ENCODE measurements at regions not wholly inside any gene's neighbourhood (a gene's known extent, or its start where the extent isn't known, plus 50 kb on each side); places are given as distances from the start of the nearest gene placed in this dataset.

GRCh38 chr5:143682929-143683386 is 129.0 kb upstream of the HMHB1 start:
- H3K4me1 Mint-ChIP-seq (ENCODE audit: low read depth) = peaks cover 25% of the 10 kb centered on the region
- H3K27ac Mint-ChIP-seq = no peak overlapping the region
- no peaks in the 10 kb centered on the region for H3K27me3 Mint-ChIP-seq (ENCODE audit: low read depth)
- DNase-seq (ENCODE audit: low spot score) = no peak
- H3K36me3 Mint-ChIP-seq (ENCODE audit: low read depth) = no peaks in the 10 kb centered on the region
- H3K9me3 Mint-ChIP-seq = peaks cover 5% of the 10 kb centered on the region
- intact Hi-C loops (cut with micrococcal nuclease) = no loop called here
- H3K4me3 Mint-ChIP-seq (ENCODE audit: low read depth) = no peak overlapping the region

GRCh38 chr5:143682246-143682905 is 129.6 kb upstream of the HMHB1 start:
- Mint-ChIP-seq H3K4me3 (ENCODE audit: low read depth) (no peak overlapping the region), H3K27ac (no peak overlapping the region), H3K27me3 (ENCODE audit: low read depth) (no peaks in the 10 kb centered on the region), H3K4me1 (ENCODE audit: low read depth) (peaks cover 27% of the 10 kb centered on the region), H3K36me3 (ENCODE audit: low read depth) (no peaks in the 10 kb centered on the region), H3K9me3 (peaks cover 5% of the 10 kb centered on the region)
- intact Hi-C loops (cut with micrococcal nuclease) = no loop called here
- no peak for DNase-seq (ENCODE audit: low spot score)

- H3K4me1 Mint-ChIP-seq (ENCODE audit: low read depth) = peaks cover 27% of the 10 kb centered on the region
- H3K27ac Mint-ChIP-seq = no peak overlapping the region
- H3K9me3 Mint-ChIP-seq = peaks cover 5% of the 10 kb centered on the region
- no peaks in the 10 kb centered on the region for H3K36me3 Mint-ChIP-seq (ENCODE audit: low read depth)
- no peak for DNase-seq (ENCODE audit: low spot score)
- no peak overlapping the region for H3K4me3 Mint-ChIP-seq (ENCODE audit: low read depth)
- no peaks in the 10 kb centered on the region for H3K27me3 Mint-ChIP-seq (ENCODE audit: low read depth)
- intact Hi-C loops (cut with micrococcal nuclease) = no loop called here
Observed at GRCh38 chr5:143680672-143681259, 131.2 kb upstream of the HMHB1 start.

- Mint-ChIP-seq H3K36me3 (ENCODE audit: low read depth) (no peaks in the 10 kb centered on the region), H3K4me3 (ENCODE audit: low read depth) (no peak overlapping the region), H3K27ac (peak overlapping the region; percentile 71), H3K27me3 (ENCODE audit: low read depth) (no peaks in the 10 kb centered on the region), H3K4me1 (ENCODE audit: low read depth) (peaks cover 27% of the 10 kb centered on the region), H3K9me3 (peaks cover 5% of the 10 kb centered on the region)
- intact Hi-C loops (cut with micrococcal nuclease) = loop anchor here (2.0 kb wide), 2 partner anchors 147 to 275 kb away; no protein-coding TSS in a partner anchor
- no peak for DNase-seq (ENCODE audit: low spot score)
Observed at GRCh38 chr5:143679777-143680176, 132.2 kb upstream of the HMHB1 start.

GRCh38 chr5:143678148-143678905 is 133.6 kb upstream of the HMHB1 start:
- Mint-ChIP-seq H3K9me3 (peaks cover 5% of the 10 kb centered on the region), H3K4me3 (ENCODE audit: low read depth) (no peak overlapping the region), H3K27me3 (ENCODE audit: low read depth) (peaks cover 6% of the 10 kb centered on the region), H3K4me1 (ENCODE audit: low read depth) (peaks cover 29% of the 10 kb centered on the region), H3K36me3 (ENCODE audit: low read depth) (no peaks in the 10 kb centered on the region), H3K27ac (peak overlapping the region; percentile 74)
- intact Hi-C loops (cut with micrococcal nuclease) = loop anchor here (1.0 to 2.0 kb wide), 5 partner anchors 16 to 274 kb away; no protein-coding TSS in a partner anchor
- DNase-seq (ENCODE audit: low spot score) = no peak

- Mint-ChIP-seq H3K4me3 (ENCODE audit: low read depth) (no peak overlapping the region), H3K4me1 (ENCODE audit: low read depth) (peaks cover 29% of the 10 kb centered on the region), H3K36me3 (ENCODE audit: low read depth) (no peaks in the 10 kb centered on the region), H3K27me3 (ENCODE audit: low read depth) (peaks cover 6% of the 10 kb centered on the region), H3K9me3 (peaks cover 5% of the 10 kb centered on the region), H3K27ac (no peak overlapping the region)
- intact Hi-C loops (cut with micrococcal nuclease) = no loop called here
- no peak for DNase-seq (ENCODE audit: low spot score)
Observed at GRCh38 chr5:143677403-143677802, 134.6 kb upstream of the HMHB1 start.

- no peaks in the 10 kb centered on the region for H3K36me3 Mint-ChIP-seq (ENCODE audit: low read depth)
- DNase-seq (ENCODE audit: low spot score) = no peak
- intact Hi-C loops (cut with micrococcal nuclease) = loop anchor here (1.0 kb wide), 1 partner anchor 7 kb away; no protein-coding TSS in a partner anchor
- no peak overlapping the region for H3K27ac Mint-ChIP-seq
- peaks cover 29% of the 10 kb centered on the region for H3K4me1 Mint-ChIP-seq (ENCODE audit: low read depth)
- H3K9me3 Mint-ChIP-seq = peaks cover 5% of the 10 kb centered on the region
- peaks cover 6% of the 10 kb centered on the region for H3K27me3 Mint-ChIP-seq (ENCODE audit: low read depth)
- H3K4me3 Mint-ChIP-seq (ENCODE audit: low read depth) = no peak overlapping the region
Observed at GRCh38 chr5:143676802-143677201, 135.2 kb upstream of the HMHB1 start.

- H3K4me1 Mint-ChIP-seq (ENCODE audit: low read depth) = peaks cover 18% of the 10 kb centered on the region
- H3K27ac Mint-ChIP-seq = no peak overlapping the region
- no peak for DNase-seq (ENCODE audit: low spot score)
- peaks cover 6% of the 10 kb centered on the region for H3K27me3 Mint-ChIP-seq (ENCODE audit: low read depth)
- intact Hi-C loops (cut with micrococcal nuclease) = no loop called here
- H3K36me3 Mint-ChIP-seq (ENCODE audit: low read depth) = no peaks in the 10 kb centered on the region
- H3K4me3 Mint-ChIP-seq (ENCODE audit: low read depth) = no peak overlapping the region
- H3K9me3 Mint-ChIP-seq = peaks cover 14% of the 10 kb centered on the region
Observed at GRCh38 chr5:143674469-143674786, 137.5 kb upstream of the HMHB1 start.

GRCh38 chr5:143673676-143674468 is 138.1 kb upstream of the HMHB1 start:
- Mint-ChIP-seq H3K4me3 (ENCODE audit: low read depth) (no peak overlapping the region), H3K4me1 (ENCODE audit: low read depth) (peaks cover 13% of the 10 kb centered on the region), H3K27me3 (ENCODE audit: low read depth) (peaks cover 6% of the 10 kb centered on the region), H3K9me3 (peaks cover 11% of the 10 kb centered on the region), H3K36me3 (ENCODE audit: low read depth) (no peaks in the 10 kb centered on the region), H3K27ac (no peak overlapping the region)
- no peak for DNase-seq (ENCODE audit: low spot score)
- intact Hi-C loops (cut with micrococcal nuclease) = no loop called here

- intact Hi-C loops (cut with micrococcal nuclease) = no loop called here
- Mint-ChIP-seq H3K9me3 (peaks cover 11% of the 10 kb centered on the region), H3K27me3 (ENCODE audit: low read depth) (peaks cover 6% of the 10 kb centered on the region), H3K36me3 (ENCODE audit: low read depth) (no peaks in the 10 kb centered on the region), H3K4me1 (ENCODE audit: low read depth) (peaks cover 2% of the 10 kb centered on the region), H3K27ac (no peak overlapping the region), H3K4me3 (ENCODE audit: low read depth) (no peak overlapping the region)
- no peak for DNase-seq (ENCODE audit: low spot score)
Observed at GRCh38 chr5:143672806-143673205, 139.2 kb upstream of the HMHB1 start.

- no peak for DNase-seq (ENCODE audit: low spot score)
- Mint-ChIP-seq H3K36me3 (ENCODE audit: low read depth) (no peaks in the 10 kb centered on the region), H3K9me3 (peaks cover 11% of the 10 kb centered on the region), H3K27ac (no peak overlapping the region), H3K4me3 (ENCODE audit: low read depth) (no peak overlapping the region), H3K27me3 (ENCODE audit: low read depth) (peaks cover 6% of the 10 kb centered on the region), H3K4me1 (ENCODE audit: low read depth) (peaks cover 2% of the 10 kb centered on the region)
- intact Hi-C loops (cut with micrococcal nuclease) = no loop called here
Observed at GRCh38 chr5:143671674-143672569, 140.0 kb upstream of the HMHB1 start.

- intact Hi-C loops (cut with micrococcal nuclease) = no loop called here
- H3K27me3 Mint-ChIP-seq (ENCODE audit: low read depth) = peaks cover 6% of the 10 kb centered on the region
Observed at GRCh38 chr5:143671021-143671420, 140.9 kb upstream of the HMHB1 start.

More at GRCh38 chr5:143671021-143671420, 140.9 kb upstream of the HMHB1 start:
- H3K27ac Mint-ChIP-seq = no peak overlapping the region
- no peaks in the 10 kb centered on the region for H3K36me3 Mint-ChIP-seq (ENCODE audit: low read depth)
- H3K4me3 Mint-ChIP-seq (ENCODE audit: low read depth) = no peak overlapping the region
- no peak for DNase-seq (ENCODE audit: low spot score)
- H3K9me3 Mint-ChIP-seq = peaks cover 11% of the 10 kb centered on the region
- peaks cover 2% of the 10 kb centered on the region for H3K4me1 Mint-ChIP-seq (ENCODE audit: low read depth)

Measured in activated T-helper 2 cell treated with anti-CD3 and anti-CD28 coated beads, Interferon-gamma antibody, Interleukin-2, Interleukin-4, amounts not matched to agents 10 μg/mL and 5 μg/mL and 100 μg/mL, durations not matched to agents 14 hours and 24 hours and 36 hours (primary cell).